Lung (tissue), 11 donors: ENCODE measurements at regions not wholly inside any gene's neighbourhood (a gene's known extent, or its start where the extent isn't known, plus 50 kb on each side); places are given as distances from the start of the nearest gene placed in this dataset.

ENCODE experiments used
- ATAC-seq: fragments of 200-7000 bp; cut with Tn5 transposase; one replicate; pipeline ENCODE4 v1.9.1; 2020; ENCODE audit warnings: moderate number of reproducible peaks; ENCODE audit not compliant: insufficient read depth, low FRiP score
- DNase-seq, 3 donors: peaks; one replicate each; pipeline ENCODE4 v3.0.0-alpha.2; 2013 to 2017
- H3K27ac ChIP-seq, 2 donors: one replicate each; pipeline ENCODE4 v1.5.1; 2013; ENCODE audit warnings: mild to moderate bottlenecking in 2 of 2, moderate library complexity in 2 of 2, control low read depth in 1 of 2, inconsistent platforms in 1 of 2, low read depth in 1 of 2, low read length in 1 of 2
- H3K27me3 ChIP-seq, 3 donors: one replicate each; pipeline ENCODE4 v1.5.1; 2013; ENCODE audit warnings: low read length in 2 of 3; ENCODE audit not compliant: control insufficient read depth in 3 of 3, insufficient read depth in 3 of 3
- H3K36me3 ChIP-seq, 4 donors: one replicate each; pipeline ENCODE4 v1.5.1; 2013; ENCODE audit warnings: low read length in 4 of 4, mild to moderate bottlenecking in 1 of 4, moderate library complexity in 1 of 4; ENCODE audit not compliant: control insufficient read depth in 4 of 4, insufficient read depth in 4 of 4
- H3K4me1 ChIP-seq, 5 donors: one replicate each; pipeline ENCODE4 v1.5.1; 2013; ENCODE audit warnings: low read length in 5 of 5, mild to moderate bottlenecking in 2 of 5, moderate library complexity in 1 of 5; ENCODE audit not compliant: control insufficient read depth in 5 of 5, insufficient read depth in 5 of 5
- H3K4me3 ChIP-seq: one replicate; pipeline ENCODE4 v1.5.1; 2013; ENCODE audit warnings: mild to moderate bottlenecking, control low read depth, moderate library complexity
- H3K9ac ChIP-seq, 2 donors: one replicate each; pipeline ENCODE4 v1.5.1; 2013; ENCODE audit warnings: low read length in 2 of 2, control low read depth in 1 of 2; ENCODE audit not compliant: insufficient read depth in 1 of 2
- H3K9me3 ChIP-seq, 4 donors: one replicate each; pipeline ENCODE4 v1.5.1; 2013; ENCODE audit warnings: low read length in 3 of 4, mild to moderate bottlenecking in 1 of 4, moderate library complexity in 1 of 4; ENCODE audit not compliant: control insufficient read depth in 4 of 4, insufficient read depth in 3 of 4
- WGBS, 2 donors: extraction: QIAGEN DNeasy Blood & Tissue Kit; methylation state at CpG; one replicate each; pipeline ENCODE4 v1.1.7; 2013; 5-methylcytosine and 5-hydroxymethylcytosine counted together
- TF ChIP-seq, protein P1 (sequence below): IDR thresholded peaks from 2 replicates; pipeline ENCODE4 v1.5.1; 2012; ENCODE audit warnings: mild to moderate bottlenecking; ENCODE audit errors: control extremely low read depth, extremely low read depth
- donor health status: control.
- donor health status: control.
- donor health status: Bipolar disorder and iron deficiency.
- donor health status: healthy.
- donor health status: DM: yes; HTN: yes; CAD: no.

DNA sequence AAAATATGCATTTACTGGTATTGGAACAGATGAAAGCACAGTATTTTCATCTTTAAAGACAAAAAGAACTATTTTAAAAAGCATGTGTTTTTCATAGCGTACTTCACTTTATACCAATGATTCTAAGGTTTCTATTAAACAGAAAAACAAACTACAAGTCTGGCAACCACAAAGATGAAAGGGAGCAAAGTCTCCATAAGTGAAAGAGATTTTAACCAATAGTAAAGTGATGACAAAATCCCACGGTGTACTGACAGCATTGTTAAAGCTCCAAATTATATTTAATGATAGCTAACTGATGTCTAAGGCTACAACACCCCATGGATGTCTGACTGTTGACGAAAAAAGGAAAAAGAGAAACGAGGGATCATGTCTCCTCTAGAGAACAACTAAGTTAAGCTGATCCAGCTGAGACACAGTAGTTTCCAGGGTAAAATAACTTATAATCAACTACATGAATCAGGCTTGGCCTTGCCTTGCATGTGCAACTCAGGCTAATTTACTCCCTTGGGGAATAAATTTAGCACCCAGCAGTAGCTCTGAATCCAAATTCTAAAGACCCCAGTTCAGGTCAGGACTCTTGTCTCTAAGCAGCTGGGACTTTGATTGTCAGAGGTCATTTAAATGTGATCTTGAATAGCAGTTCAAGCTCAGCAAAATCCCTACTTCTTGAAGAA lies 56.0 kb upstream of the TAB2 start:
- Histone ChIP-seq H3K4me1 (no peaks in the 10 kb centered on the region), H3K27me3 (no peaks in the 10 kb centered on the region), H3K9ac (no peak overlapping the region), H3K4me3 (no peak overlapping the region), H3K36me3 (no peaks in the 10 kb centered on the region), H3K27ac (no peak overlapping the region), H3K9me3 (no peaks in the 10 kb centered on the region)
- no peak for ATAC-seq
- WGBS, 2 donors, result 83 to 85% methylated on average over 4 of the region's 4 CpGs
- TF ChIP-seq, protein P1, sequence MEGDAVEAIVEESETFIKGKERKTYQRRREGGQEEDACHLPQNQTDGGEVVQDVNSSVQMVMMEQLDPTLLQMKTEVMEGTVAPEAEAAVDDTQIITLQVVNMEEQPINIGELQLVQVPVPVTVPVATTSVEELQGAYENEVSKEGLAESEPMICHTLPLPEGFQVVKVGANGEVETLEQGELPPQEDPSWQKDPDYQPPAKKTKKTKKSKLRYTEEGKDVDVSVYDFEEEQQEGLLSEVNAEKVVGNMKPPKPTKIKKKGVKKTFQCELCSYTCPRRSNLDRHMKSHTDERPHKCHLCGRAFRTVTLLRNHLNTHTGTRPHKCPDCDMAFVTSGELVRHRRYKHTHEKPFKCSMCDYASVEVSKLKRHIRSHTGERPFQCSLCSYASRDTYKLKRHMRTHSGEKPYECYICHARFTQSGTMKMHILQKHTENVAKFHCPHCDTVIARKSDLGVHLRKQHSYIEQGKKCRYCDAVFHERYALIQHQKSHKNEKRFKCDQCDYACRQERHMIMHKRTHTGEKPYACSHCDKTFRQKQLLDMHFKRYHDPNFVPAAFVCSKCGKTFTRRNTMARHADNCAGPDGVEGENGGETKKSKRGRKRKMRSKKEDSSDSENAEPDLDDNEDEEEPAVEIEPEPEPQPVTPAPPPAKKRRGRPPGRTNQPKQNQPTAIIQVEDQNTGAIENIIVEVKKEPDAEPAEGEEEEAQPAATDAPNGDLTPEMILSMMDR, result no peak
- no peak for DNase-seq

DNA sequence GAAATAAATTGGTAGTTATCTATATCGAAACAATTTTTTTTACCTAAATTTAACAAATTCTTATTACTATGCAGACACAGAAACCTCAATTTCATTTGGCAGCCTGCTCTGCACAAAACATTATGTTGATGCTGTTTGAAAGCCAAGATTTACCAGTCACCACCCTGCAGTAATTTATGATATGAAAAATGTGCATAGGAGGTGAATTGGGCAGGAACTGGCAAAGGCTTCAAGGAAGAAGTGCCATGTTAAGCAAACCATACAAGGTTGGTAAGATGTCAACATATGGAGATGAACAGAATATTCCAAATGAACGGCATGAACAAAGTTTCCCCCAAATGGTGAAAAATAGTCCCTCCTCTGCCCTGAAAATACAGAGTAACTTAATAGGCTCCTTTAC lies 54.2 kb upstream of the TAB2 start:
- Histone ChIP-seq H3K4me1 (no peaks in the 10 kb centered on the region), H3K36me3 (no peaks in the 10 kb centered on the region), H3K27me3 (no peaks in the 10 kb centered on the region), H3K9me3 (no peaks in the 10 kb centered on the region), H3K27ac (no peak overlapping the region), H3K9ac (no peak overlapping the region), H3K4me3 (no peak overlapping the region)
- WGBS, 2 donors, result 92 to 94% methylated on average over 2 of the region's 2 CpGs
- no peak for DNase-seq
- no peak for ATAC-seq
- TF ChIP-seq, protein P1, result no peak

DNA sequence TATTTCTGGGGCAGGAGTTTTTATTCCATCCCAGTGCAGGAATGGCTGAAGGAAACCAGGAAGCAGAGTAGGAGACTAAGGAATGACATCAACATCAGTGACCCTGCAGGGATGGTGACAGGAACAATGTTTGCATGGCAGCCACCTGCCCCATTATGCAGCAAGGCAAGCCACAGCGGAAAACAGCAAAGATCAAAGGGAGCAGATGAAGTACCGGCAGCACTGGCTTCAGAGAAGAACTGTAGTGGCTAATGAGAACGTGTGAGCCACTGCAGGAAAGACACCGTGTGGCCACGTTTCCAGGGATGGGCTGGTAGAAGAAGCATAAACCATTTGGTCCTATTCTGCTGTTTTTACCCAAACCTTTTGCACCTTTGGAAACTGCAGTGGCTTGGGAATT lies 52.9 kb upstream of the TAB2 start:
- 58 to 76% methylated on average over 5 of the region's 5 CpGs for WGBS, 2 donors

More for the DNA sequence above, 52.9 kb upstream of the TAB2 start:
- H3K27ac ChIP-seq, result no peak overlapping the region
- no peaks in the 10 kb centered on the region for H3K9me3 ChIP-seq
- no peak overlapping the region for H3K9ac ChIP-seq
- DNase-seq (no peak), ATAC-seq (no peak)
- no peaks in the 10 kb centered on the region for H3K36me3 ChIP-seq
- H3K4me3 ChIP-seq, result no peak overlapping the region
- H3K4me1 ChIP-seq, result no peaks in the 10 kb centered on the region
- H3K27me3 ChIP-seq, result no peaks in the 10 kb centered on the region
- TF ChIP-seq, protein P1, result no peak
